Esophagus squamous epithelium (tissue), 4 donors: ENCODE measurements at regions not wholly inside any gene's neighbourhood (a gene's known extent, or its start where the extent isn't known, plus 50 kb on each side); places are given as distances from the start of the nearest gene placed in this dataset.

ENCODE experiments used
- CTCF ChIP-seq, 6 experiments: fragments of 450-650 bp in 4 of 6; fragments of 200-600 bp in 2 of 6; sonication (generic) in 2 of 6; IDR thresholded peaks; one replicate each; pipeline ENCODE4 v1.5.1; 2016 to 2019; ENCODE audit warnings: antibody characterized with exemption in 6 of 6, mild to moderate bottlenecking in 4 of 6, moderate library complexity in 4 of 6
- POLR2A ChIP-seq, 4 donors: fragments of 450-650 bp; IDR thresholded peaks; one replicate each; pipeline ENCODE4 v1.6.1; 2017; ENCODE audit warnings: antibody characterized with exemption in 4 of 4, mild to moderate bottlenecking in 4 of 4, moderate library complexity in 3 of 4

GRCh38 chr14:98122527-98122926 lies 1149.5 kb downstream of the BCL11B start:
- TF ChIP-seq CTCF (IDR thresholded peaks at IDR 0.05) (no peak), POLR2A (IDR thresholded peaks at IDR 0.05) (no peak)
